HCT116 (cell line): ENCODE measurements at regions not wholly inside any gene's neighbourhood (a gene's known extent, or its start where the extent isn't known, plus 50 kb on each side); places are given as distances from the start of the nearest gene placed in this dataset.

ENCODE experiments used
- ATAC-seq: fragments of 200-7000 bp; cut with Tn5 transposase; 2 replicates; pipeline ENCODE4 v1.9.1; 2020; ENCODE audit warnings: mild to moderate bottlenecking, moderate library complexity
- BruUV-seq: library from RNA; stranded (reverse); fragments of 400-500 nt; replicated peaks from 2 replicates; lab custom pipeline; 2021; lab: Mats Ljungman, UMichigan
- CTCF ChIA-PET: fragments of 300-600 bp; sonication (Branson Sonifier 250); formaldehyde crosslinking; loops from one replicate; lab custom pipeline; 2021; ENCODE audit warnings: antibody characterized with exemption; lab: Charles Lee
- POLR2A ChIA-PET: fragments of 300-600, 350-600 bp; sonication (Branson Sonifier 250); formaldehyde crosslinking; loops from one replicate; lab custom pipeline; 2021; ENCODE audit warnings: antibody characterized with exemption; lab: Charles Lee
- RAD21 ChIA-PET, 2 experiments: fragments of 300-600 bp; sonication (Branson Sonifier 250); formaldehyde crosslinking; loops; one replicate each; lab custom pipeline; 2023; ENCODE audit warnings: low total read pairs in 2 of 2; ENCODE audit not compliant: uncharacterized antibody in 2 of 2, unreplicated experiment in 2 of 2, low non-redundant PET in 1 of 2; lab: Charles Lee
- DNase-seq: peaks from one replicate; pipeline ENCODE4 v3.0.0-alpha.2; 2010; ENCODE audit warnings: low read depth, low spot score
- H2AFZ ChIP-seq: fragments of 200-600 bp; shearing (Covaris generic), sonication (generic); 2 replicates; pipeline ENCODE4 v1.6.1; 2017; ENCODE audit warnings: low read depth, mixed run types, mixed read lengths, antibody characterized with exemption, low read length; ENCODE audit not compliant: poor library complexity, severe bottlenecking
- H3K27ac ChIP-seq: 2 replicates; pipeline ENCODE4 v1.5.1; 2012; ENCODE audit warnings: low read depth, low read length
- H3K27me3 ChIP-seq: fragments of 200-600 bp; sonication (generic); 2 replicates; pipeline ENCODE4 v1.6.1; 2016; ENCODE audit warnings: mixed run types, low read length, mixed read lengths; ENCODE audit not compliant: insufficient read depth
- H3K36me3 ChIP-seq, 2 experiments: fragments of 200-500 bp in 1 of 2; fragments of 200-600 bp in 1 of 2; sonication (Bioruptor generic) in 1 of 2; sonication (generic) in 1 of 2; 2 replicates each; pipeline versions ENCODE4 v1.5.1 to v1.6.1; 2014 to 2016; ENCODE audit warnings: low read length in 2 of 2, inconsistent platforms in 1 of 2, mixed read lengths in 1 of 2, mixed run types in 1 of 2; ENCODE audit not compliant: insufficient read depth in 2 of 2, control insufficient read depth in 1 of 2
- H3K4me1 ChIP-seq, 2 experiments: fragments of 200-600 bp in 1 of 2; sonication (generic) in 1 of 2; 2 replicates each; pipeline versions ENCODE4 v1.5.1 to v1.6.1; 2012 to 2017; ENCODE audit warnings: low read length in 2 of 2, inconsistent platforms in 1 of 2, mild to moderate bottlenecking in 1 of 2, mixed read lengths in 1 of 2, mixed run types in 1 of 2, moderate library complexity in 1 of 2; ENCODE audit not compliant: insufficient read depth in 2 of 2, control insufficient read depth in 1 of 2
- H3K4me2 ChIP-seq: fragments of 200-600 bp; sonication (generic); 2 replicates; pipeline ENCODE4 v1.6.1; 2017; ENCODE audit warnings: mixed run types, low read length, mixed read lengths
- H3K4me3 ChIP-seq, 2 experiments: fragments of 200-600 bp in 1 of 2; sonication (generic) in 1 of 2; replicated peaks in 1 of 2; 2 replicates each; pipeline ENCODE4 v1.5.1; 2011 to 2016; ENCODE audit warnings: low read length in 2 of 2, control low read depth in 1 of 2, low read depth in 1 of 2, mild to moderate bottlenecking in 1 of 2, mixed read lengths in 1 of 2, mixed run types in 1 of 2
- H3K79me2 ChIP-seq: fragments of 200-600 bp; sonication (generic); 2 replicates; pipeline ENCODE4 v1.6.1; 2017; ENCODE audit warnings: mild to moderate bottlenecking, mixed run types, low read length, moderate library complexity, mixed read lengths; ENCODE audit not compliant: insufficient read depth
- H3K9ac ChIP-seq: fragments of 200-600 bp; sonication (generic); 2 replicates; pipeline ENCODE4 v1.6.1; 2016; ENCODE audit warnings: low read length, mixed read lengths
- H3K9me2 ChIP-seq: fragments of 200-600 bp; sonication (generic), shearing (Covaris generic); 2 replicates; pipeline ENCODE4 v1.6.1; 2017; ENCODE audit warnings: mixed run types, mild to moderate bottlenecking, moderate library complexity; ENCODE audit not compliant: insufficient read depth
- H3K9me3 ChIP-seq, 2 experiments: fragments of 200-500 bp in 1 of 2; fragments of 200-600 bp in 1 of 2; sonication (Bioruptor generic) in 1 of 2; sonication (generic) in 1 of 2; 2 replicates each; pipeline ENCODE4 v1.6.1; 2014 to 2017; ENCODE audit warnings: low read length in 2 of 2, mixed read lengths in 2 of 2, inconsistent platforms in 1 of 2, low read depth in 1 of 2, mild to moderate bottlenecking in 1 of 2, mixed run types in 1 of 2, moderate library complexity in 1 of 2; ENCODE audit not compliant: control insufficient read depth in 1 of 2, insufficient read depth in 1 of 2
- H4K20me1 ChIP-seq: fragments of 200-600 bp; sonication (generic), shearing (Covaris generic); 2 replicates; pipeline ENCODE4 v1.6.1; 2017; ENCODE audit warnings: mixed run types, mild to moderate bottlenecking, moderate library complexity; ENCODE audit not compliant: insufficient read depth
- CEBPB ChIP-seq: IDR thresholded peaks from 2 replicates; pipeline ENCODE4 v1.6.1; 2012; ENCODE audit warnings: low read depth
- CTCF ChIP-seq, 3 experiments: fragments of 200-600 bp in 1 of 3; sonication (generic) in 1 of 3; IDR thresholded peaks in 2 of 3; conservative IDR thresholded peaks in 1 of 3; 2 replicates each; pipeline ENCODE4 v1.5.1; 2012 to 2017; ENCODE audit warnings: low read depth in 2 of 3, low read length in 2 of 3, antibody characterized with exemption in 1 of 3, borderline replicate concordance in 1 of 3, control low read depth in 1 of 3, mild to moderate bottlenecking in 1 of 3, mixed read lengths in 1 of 3, mixed run types in 1 of 3, moderate library complexity in 1 of 3; ENCODE audit not compliant: insufficient read depth in 1 of 3
- ELF1 ChIP-seq: IDR thresholded peaks from 2 replicates; pipeline ENCODE4 v1.6.1; 2012; ENCODE audit warnings: low read depth, borderline replicate concordance
- MAX ChIP-seq: IDR thresholded peaks from 2 replicates; pipeline ENCODE4 v1.6.1; 2012
- RAD21 ChIP-seq: IDR thresholded peaks from 2 replicates; pipeline ENCODE4 v1.6.1; 2012; ENCODE audit warnings: low read depth, mild to moderate bottlenecking
- REST ChIP-seq: IDR thresholded peaks from 2 replicates; pipeline ENCODE4 v1.6.1; 2012; ENCODE audit warnings: low read depth
- SP1 ChIP-seq: IDR thresholded peaks from 2 replicates; pipeline ENCODE4 v1.6.1; 2012; ENCODE audit warnings: low read depth
- TCF7L2 ChIP-seq: IDR thresholded peaks from 2 replicates; pipeline ENCODE4 v1.7.0; 2011; ENCODE audit warnings: borderline replicate concordance, inconsistent platforms; ENCODE audit not compliant: insufficient read depth, insufficient read length; ENCODE audit errors: extremely low read depth
- YY1 ChIP-seq: IDR thresholded peaks from 2 replicates; pipeline ENCODE4 v1.6.1; 2011; ENCODE audit warnings: low read length, low read depth, moderate library complexity, mild to moderate bottlenecking; ENCODE audit not compliant: insufficient replicate concordance; ENCODE audit errors: extremely low read depth
- ZBTB33 ChIP-seq: IDR thresholded peaks from 2 replicates; pipeline ENCODE4 v1.6.1; 2011; ENCODE audit warnings: mild to moderate bottlenecking, low read length, moderate library complexity; ENCODE audit not compliant: insufficient replicate concordance; ENCODE audit errors: extremely low read depth
- ZFX ChIP-seq: fragments of 450-650 bp; IDR thresholded peaks from 2 replicates; pipeline ENCODE4 v1.6.1; 2017
- intact Hi-C: fragments of 100-400 bp; cut with micrococcal nuclease; formaldehyde crosslinking; loops from 2 replicates; pipeline ENCODE4 v1.10.0; 2022

GRCh38 chr11:80204021-80204420, 763.2 kb upstream of the TENM4 start:
- Histone ChIP-seq H3K9me2 (no peaks in the 10 kb centered on the region), H3K27me3 (no peaks in the 10 kb centered on the region), H3K36me3 (no peaks in the 10 kb centered on the region), H2AFZ (no peak overlapping the region), H3K4me3 (no peak overlapping the region), H3K9me3 (peaks cover 0 to 10% of the 10 kb centered on the region in 2 experiments; a peak in 2 of 4 replicates), H3K27ac (no peak overlapping the region), H3K79me2 (no peaks in the 10 kb centered on the region), H3K4me2 (no peak overlapping the region), H4K20me1 (no peaks in the 10 kb centered on the region), H3K4me1 (no peaks in the 10 kb centered on the region), H3K9ac (no peak overlapping the region)
- intact Hi-C loops, result no loop called here
- no TSS peak for BruUV-seq
- DNase-seq, result no peak
- CTCF ChIA-PET, result no interaction called here
- POLR2A ChIA-PET, result no interaction called here
- TF ChIP-seq YY1, result no peak
- TF ChIP-seq MAX, result no peak
- TF ChIP-seq TCF7L2, result no peak
- no peak for TF ChIP-seq RAD21
- ATAC-seq, result no peak
- RAD21 ChIA-PET, result no interaction called here

- Histone ChIP-seq H2AFZ (no peak overlapping the region), H3K79me2 (no peaks in the 10 kb centered on the region), H3K4me2 (no peak overlapping the region), H3K27me3 (no peaks in the 10 kb centered on the region), H3K4me1 (no peaks in the 10 kb centered on the region), H3K9ac (no peak overlapping the region), H3K4me3 (no peak overlapping the region), H3K9me2 (no peaks in the 10 kb centered on the region), H3K9me3 (peaks cover 0 to 11% of the 10 kb centered on the region in 2 experiments; a peak in 2 of 4 replicates), H3K27ac (no peak overlapping the region), H4K20me1 (no peaks in the 10 kb centered on the region), H3K36me3 (no peaks in the 10 kb centered on the region)
- ATAC-seq, result no peak
- intact Hi-C loops, result no loop called here
- ChIA-PET POLR2A (no interaction called here), RAD21 (no interaction called here), CTCF (no interaction called here)
- BruUV-seq, result no TSS peak
- no peak for DNase-seq
- no peak for TF ChIP-seq CEBPB
- no peak for TF ChIP-seq ZFX
- TF ChIP-seq ELF1, result no peak
- TF ChIP-seq CTCF (IDR thresholded peaks at IDR 0.05 in 2 of 3, conservative IDR thresholded peaks at IDR 0.05 in 1 of 3; ENCODE audit: borderline replicate concordance in 1 of 3, insufficient read depth in 1 of 3, low read depth in 2 of 3, low read length in 2 of 3), result no peak
- TF ChIP-seq REST, result no peak
- TF ChIP-seq YY1, result no peak
- no peak for TF ChIP-seq SP1
- TF ChIP-seq RAD21, result no peak
- TF ChIP-seq ZBTB33, result no peak
These were observed 756.2 kb upstream of the TENM4 start for GRCh38 chr11:80196932-80197554.
